Hippocampal formation (tissue), 2 donors: ENCODE measurements at regions not wholly inside any gene's neighbourhood (a gene's known extent, or its start where the extent isn't known, plus 50 kb on each side); places are given as distances from the start of the nearest gene placed in this dataset.
"Not testable (repeated sequence)": the region's sequence is repeated elsewhere in the genome, so short reads cannot be mapped to it uniquely, and the experiment has no call there.

ENCODE experiments used
- DNase-seq, 2 donors: peaks; one replicate each; lab custom pipeline; 2025; lab: John Stamatoyannopoulos, UW

DNA sequence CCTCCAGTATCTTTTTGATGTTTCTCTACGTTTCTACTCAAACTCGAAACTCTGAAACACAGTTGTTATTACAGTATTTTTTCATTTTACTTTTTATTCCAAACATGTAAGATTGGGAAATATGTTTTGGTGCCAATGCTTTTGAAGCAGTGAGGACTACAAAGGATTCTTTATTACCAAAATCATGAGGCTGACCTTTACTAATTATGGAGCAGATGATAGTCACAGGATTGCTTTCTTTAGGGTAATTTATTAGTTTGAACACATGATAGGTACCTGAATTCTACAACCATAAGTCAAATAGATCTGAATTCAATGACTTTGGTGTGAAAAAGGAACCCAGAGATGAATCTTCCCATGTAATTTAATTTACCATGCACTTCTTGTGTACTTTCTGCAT, 2015.1 kb upstream of the C9orf72 start:
- no peak for DNase-seq

DNA sequence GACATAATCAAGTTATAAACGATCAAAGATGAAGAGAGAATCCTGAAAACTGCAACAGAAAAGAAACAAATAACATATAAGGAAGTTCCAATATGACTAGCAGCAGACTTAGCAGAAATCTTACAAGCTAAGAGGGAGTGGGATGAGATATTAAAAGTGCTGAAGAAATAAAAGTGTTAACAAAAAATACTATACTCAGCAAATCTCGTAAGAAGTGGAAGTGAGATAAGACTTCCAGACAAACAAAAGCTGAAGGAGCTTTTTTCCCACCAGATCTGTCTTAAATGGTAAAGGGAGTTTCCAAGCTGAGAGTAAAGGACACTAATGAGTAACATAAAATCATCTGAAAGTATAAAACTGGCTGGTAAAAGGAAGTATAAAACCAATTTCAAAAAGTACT, 2036.0 kb upstream of the C9orf72 start:
- DNase-seq = no peak

DNA sequence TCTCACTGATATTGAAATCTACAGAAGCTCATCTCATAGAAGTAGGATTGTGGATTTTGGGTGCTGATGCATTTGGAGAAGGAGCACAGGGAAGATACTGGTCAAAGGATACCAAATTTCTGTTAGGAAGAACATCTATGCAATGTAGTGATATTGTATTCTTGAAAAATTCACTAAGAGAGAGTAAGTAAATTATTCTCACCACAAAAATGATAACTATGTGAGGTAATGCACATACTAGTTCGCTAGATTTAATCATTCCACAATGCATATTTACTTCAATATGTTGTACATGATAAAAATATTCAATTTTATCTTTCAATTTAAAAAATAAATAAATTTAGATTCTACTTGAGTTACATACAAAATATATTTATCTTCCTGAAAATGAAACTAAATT, 2040.5 kb upstream of the C9orf72 start:
- DNase-seq = no peak

DNA sequence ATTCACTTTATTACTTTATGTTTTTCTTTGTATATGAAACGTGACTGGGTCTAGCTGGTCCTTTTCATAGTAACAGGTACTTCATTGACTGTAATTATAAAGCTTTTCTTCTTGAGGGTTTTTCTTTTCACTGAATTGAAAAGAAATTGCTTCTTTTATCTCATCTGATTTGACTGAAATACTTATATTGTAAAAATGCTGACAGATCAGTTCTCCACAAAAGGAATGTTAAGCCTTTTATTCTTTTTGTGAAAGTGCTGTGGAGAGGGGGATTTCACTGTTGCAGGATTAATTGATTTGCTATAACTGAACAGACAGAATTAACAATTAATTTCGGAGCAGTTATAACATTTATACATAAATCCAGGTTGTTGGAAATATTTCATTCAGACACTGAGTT, 2043.6 kb upstream of the C9orf72 start:
- no peak for DNase-seq

DNA sequence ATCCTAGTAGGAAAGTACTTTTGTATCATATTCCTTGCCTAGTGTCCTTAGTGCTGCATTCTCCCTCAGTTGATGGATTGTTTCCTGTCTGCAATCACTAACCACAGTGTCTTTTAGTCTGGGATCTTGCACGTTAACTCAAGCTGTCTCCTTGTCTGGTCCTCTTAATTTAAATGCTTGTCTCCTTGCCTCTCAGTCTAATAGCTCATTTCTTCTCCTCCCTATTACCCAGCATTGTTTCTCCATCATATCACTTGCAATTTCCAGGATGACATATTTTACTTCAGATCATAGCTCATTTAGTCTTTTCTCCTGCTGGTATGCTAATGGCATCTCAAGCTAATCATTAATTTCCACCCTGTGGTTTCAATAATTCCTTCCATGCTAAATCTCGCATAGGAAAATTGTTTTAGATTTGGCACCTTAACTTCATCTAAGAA, 2052.0 kb upstream of the C9orf72 start:
- no peak for DNase-seq

DNA sequence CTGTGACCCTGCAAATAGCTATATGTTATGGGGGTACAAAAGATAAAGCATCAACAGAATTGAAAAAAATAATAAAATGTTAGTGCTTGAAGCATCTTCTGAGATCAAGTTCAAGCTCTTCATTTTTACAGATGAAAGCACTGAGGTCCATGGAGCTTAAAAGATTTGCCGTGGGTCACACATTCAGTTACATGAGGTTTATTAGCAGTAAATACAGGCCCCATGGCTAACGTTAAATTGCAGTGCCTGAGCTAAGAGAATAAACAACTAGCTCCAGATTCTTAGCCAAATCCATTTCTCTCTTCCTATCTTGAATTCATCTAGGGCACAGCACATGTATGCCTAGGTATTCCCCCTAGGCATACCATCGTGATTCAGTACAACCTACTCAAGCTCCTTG, 2052.7 kb upstream of the C9orf72 start:
- no peak for DNase-seq

DNA sequence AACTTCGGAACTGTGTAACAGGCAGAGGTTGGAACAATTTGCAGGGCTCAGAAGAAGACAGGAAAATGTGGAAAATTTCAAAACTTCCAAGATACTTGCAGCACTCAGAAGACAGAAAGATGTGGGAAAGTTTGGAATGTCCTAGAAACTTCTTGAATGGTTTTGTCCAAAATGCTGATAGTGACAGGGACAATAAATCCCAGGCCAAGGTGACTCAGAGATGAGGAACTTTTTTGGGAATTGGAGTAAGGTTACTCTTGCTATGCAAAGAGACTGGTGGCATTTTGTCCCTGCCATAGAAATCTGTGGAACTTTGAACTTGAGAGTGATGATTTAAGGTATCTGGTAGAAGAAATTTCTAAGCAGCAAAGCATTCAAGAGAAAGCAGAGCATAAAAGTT, 2055.6 kb upstream of the C9orf72 start:
- DNase-seq = not testable (repeated sequence)

DNA sequence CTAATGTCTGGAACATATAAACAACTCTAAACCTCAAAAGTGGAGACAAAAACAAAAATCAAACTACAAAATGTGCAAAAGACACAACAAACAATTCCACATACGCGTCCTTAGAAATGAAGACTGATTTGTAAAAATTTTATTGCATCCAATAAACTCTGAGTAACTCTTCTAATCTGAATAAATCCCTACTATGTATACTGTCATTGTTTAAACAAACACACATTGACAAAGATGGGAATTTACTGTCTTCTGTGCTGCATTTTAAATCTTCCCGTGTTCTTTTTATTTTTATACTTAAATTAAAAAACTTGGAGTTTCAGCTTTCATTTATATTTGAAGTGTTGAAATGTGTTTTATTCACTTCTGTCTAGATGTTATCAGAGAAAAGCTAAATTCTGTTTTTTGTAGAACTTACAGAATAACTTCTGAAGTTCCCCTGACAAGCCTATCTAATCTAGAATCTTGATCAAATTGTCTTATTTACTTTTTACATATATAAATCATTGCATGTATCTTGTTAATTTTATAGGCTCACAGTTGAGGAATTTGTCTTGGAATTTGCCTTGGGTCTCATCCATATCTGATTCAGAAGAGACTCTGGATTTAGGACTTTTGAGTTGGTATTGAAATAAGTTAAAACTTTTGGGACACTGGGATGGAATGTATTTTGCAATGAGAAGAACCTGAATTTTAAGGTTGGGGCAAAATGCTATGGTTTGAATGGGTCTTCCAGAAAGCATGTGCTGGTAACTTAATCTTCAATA, 2064.4 kb upstream of the C9orf72 start:
- DNase-seq = no peak

DNA sequence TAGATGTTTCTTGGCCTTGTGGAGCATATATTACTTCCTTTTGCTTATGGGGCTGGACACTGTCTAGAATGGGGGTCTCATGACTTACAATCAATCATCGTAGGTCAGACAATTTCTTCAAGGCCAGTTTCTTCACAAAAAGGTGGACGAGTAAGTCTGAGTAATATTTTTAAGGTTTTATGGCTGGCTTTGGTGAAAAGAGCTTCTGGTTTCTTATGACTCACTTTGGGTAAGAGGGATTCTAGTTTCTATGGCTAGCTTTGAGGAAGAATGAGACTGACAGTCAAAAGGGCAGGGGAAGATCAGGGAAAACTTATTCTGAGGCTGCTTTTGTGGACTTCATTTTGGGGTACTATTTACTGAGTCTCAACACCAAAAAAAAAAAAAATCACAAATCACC, 2067.2 kb upstream of the C9orf72 start:
- no peak for DNase-seq

DNA sequence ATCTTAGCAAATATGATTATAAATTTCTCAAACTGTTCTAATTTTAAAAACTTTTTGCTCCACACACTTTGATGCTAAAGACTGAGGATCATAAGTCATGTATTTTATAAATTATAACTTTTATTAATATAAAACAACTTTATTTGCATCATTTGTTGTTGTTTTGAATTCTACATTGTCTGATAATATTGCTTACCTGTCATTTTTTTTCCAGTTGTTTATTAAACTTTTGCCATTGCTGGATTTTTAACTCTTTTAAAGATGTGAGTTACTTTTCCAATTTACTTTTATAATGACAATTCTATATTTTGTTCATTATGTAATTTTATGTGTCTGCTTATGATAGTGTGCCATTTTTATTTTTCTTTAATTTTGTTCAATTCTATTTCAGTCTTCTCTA, 2071.2 kb upstream of the C9orf72 start:
- no peak for DNase-seq

DNA sequence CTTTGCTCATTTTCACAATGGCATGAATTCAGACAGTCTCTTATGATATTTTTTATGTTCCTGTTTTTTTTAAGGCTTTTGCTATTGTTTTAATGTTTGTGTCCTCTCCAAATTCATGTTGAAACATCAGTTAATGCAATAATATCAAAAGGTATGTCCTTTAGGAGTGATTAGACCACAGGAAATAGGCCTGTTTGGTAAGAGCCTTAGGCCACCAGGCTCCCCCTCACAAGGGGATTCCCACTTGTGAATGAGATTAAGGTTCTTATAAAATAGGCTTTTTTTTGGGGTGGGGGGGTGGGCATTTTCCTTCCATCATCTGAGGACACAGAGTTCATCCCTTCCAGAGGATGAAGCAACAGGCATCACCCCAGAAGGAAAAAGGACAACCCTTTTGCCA, 2074.2 kb upstream of the C9orf72 start:
- DNase-seq = no peak

DNA sequence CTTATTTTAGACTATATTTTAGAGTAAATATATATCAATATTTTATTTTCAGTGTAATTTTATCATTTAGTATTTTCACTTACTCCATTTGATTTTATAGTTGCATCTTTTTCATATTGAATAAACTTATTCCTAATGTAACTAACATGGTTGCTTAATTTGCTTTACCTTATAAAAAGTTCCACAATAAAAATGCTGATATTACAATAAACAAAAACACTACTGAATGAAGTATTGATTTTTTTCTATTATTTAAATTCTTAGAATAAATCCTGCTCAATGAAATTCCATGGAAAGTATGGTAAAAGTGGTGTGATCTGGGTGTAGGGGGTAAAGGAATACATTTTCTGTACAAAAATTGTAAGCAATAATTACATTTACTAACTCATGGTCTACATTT, 2074.9 kb upstream of the C9orf72 start:
- no peak for DNase-seq

DNA sequence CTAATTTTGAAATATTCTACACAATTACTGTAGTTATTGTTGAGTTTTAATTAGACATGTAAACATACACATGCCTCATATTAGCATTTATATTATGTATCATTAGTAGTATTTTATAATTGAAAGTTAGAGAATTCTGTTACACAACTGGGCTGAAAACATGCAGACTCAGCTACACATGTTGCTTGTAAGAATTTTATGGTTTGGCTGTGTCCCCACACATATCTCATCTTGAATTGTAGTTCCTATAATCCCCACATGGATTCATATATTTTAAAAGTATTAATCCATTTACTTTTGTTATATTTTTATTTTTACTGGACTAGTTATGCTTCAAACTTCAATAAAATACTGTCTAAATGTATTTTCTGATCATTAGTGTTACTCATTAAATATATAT, 2075.3 kb upstream of the C9orf72 start:
- no peak for DNase-seq

DNA sequence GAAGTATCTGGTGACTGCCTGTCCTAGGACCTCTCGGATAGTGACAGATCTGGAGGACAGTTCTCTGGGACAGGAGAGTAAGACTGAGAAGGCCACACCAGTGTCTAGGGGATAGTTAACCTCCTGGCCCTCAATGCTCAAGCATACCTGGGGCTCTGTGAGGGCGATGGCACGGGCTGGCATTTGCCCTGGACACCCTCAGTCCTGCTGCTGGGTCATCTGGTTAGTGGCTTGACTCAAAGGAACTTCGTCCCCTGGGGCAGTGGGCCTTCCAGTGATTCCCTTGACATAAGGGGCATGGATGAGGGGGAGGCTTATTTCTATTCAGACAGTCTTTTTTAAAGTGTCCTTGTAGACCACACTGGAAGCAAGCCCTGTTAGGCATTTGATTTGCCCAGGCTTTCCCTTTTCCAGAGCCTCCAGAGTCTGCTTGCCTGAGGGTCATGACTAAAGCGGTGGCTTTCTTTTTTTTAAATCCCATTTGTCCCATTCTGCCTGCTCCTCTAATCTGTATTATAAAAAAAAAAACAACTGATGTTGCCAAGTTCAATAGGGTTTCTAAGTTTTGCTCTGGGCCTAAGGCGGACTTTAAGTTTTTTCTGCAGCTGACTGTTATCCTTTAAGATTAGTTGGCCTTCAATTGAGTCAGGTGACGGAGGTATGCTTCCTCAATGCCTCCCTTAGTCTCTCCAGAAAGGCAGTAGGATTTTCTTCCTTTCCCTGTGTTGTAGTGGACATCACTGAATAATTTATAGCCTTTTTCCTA, 2083.5 kb upstream of the C9orf72 start:
- DNase-seq = no peak

DNA sequence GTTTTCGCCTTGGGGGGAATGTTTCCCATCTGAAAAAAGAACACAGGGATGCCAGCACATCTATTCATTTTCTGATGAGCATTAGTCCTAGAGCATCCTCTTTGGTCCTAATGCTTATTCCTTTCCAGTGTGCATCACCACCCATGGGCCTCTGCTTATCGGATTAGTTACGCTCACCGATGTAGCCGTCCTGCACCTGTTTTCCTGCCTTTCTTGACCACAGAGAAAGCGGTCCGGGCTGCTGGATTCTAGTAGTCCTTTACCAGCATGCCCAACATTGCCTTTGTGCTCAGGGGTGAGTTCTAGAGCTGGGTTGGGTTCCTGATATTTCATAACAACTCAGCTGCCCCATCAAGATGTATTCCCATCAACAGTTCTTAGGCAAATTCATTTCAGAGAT, 2084.5 kb upstream of the C9orf72 start:
- no peak for DNase-seq

DNA sequence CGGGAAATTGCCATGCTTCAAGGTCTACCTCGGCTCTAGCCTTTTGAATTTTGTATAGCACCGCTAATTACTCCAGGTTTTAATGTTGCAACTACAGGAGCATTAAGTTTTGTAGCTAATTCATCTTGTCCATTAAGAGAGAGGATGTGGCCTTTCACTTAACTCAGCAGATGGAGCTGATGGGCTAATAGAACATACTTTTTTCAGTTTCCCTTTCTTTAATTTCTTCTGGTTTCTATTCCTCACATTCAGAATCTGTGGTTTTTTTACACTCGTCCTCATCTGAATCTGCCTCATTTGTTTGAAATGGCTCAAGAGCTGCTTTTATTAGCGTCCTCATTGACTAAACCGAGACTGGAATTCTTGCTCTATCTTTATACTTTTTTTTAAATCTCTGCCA, 2085.7 kb upstream of the C9orf72 start:
- DNase-seq = no peak

DNA sequence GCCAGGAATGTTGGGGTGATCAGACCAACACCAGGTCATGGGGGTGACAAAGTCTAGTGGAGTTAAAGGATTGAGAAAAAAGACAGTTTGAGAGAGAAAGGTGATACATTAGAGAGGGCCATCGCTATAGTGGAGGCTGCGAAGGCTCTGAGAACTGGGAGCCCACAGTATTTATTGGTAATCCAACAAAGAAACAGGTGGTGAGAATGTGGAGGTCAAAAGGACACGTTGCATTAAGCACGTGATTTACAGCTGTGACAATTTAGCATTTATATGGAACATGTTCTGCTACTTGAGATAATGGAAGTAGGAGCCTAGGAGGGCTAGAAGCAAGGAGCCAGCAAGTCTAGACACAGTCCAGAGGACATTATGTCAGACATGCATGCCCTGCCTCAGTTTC, 2086.5 kb upstream of the C9orf72 start:
- DNase-seq = no peak

DNA sequence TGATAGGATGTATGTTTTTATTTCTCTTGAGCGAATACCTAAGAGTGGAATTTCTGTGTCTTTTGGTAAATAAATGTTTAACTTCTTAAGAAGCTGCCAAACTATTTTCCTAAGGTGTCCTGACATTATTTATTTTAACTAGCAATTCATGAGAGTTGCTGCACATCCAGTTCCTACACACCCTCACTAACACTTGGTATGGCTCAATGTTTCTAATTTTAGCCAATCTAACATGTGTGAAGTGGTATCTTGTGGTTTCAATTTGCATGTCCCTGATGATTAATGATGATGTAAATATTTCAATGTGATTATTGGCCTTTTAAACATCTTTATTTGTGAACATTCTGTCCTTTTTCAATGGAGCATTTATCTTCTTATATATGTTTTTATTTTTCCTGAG, 2095.5 kb upstream of the C9orf72 start:
- DNase-seq = no peak

DNA sequence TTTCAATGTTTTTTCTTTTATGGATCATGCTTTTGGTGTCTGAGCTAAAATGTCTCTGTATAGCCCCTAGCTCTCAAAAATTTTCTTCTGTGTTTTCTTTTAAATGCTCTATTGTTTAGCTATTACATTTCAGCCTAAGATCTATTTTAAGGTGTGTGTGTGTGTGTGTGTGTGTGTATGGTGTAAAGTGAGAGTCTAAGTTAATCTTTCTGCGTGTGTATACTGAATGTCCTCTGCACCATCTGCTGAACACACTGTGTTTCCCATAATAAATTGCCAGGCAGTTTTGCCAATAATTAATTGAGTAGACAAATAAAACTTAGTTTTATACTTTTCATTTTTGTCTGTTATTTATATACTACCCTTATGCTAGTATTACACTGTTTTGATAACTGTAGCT, 2096.3 kb upstream of the C9orf72 start:
- DNase-seq = no peak

DNA sequence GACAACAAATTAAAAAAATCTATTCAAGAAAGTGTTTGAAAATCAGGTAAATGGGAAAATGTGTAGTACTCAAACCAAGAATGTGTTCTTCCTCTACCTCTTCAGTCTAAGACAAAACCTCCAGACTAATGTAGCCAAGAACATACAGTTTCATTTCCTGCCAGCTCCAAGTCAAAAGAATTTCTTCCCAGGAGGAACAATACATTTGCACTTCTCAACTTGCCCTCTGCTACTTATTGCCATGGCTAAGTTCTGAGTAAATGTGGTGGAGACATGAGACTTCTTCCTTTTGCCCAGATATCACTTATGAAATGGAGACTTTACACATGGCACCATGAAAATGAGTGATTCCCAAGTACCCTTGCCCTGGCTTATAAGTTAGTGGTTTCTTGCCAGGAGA, 2112.2 kb upstream of the C9orf72 start:
- DNase-seq = no peak

DNA sequence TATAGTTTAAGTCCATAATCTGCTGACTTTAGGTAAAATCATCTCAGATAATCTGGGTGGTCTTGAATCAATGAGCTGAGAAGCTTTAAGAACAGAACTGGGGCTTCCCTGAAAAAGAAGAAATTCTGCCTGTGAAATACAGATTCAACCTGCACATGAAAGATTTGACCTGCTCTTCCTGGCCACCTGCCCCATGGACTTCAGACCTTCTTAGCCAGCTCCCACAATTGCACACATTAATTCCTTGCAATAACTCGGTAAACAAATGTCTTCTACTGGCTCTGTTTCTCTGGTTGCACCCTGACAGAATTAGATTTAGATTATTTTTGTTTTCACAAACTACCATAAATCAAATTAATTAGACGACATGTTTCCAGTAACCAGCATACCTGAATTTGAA, 2117.9 kb upstream of the C9orf72 start:
- DNase-seq = no peak

DNA sequence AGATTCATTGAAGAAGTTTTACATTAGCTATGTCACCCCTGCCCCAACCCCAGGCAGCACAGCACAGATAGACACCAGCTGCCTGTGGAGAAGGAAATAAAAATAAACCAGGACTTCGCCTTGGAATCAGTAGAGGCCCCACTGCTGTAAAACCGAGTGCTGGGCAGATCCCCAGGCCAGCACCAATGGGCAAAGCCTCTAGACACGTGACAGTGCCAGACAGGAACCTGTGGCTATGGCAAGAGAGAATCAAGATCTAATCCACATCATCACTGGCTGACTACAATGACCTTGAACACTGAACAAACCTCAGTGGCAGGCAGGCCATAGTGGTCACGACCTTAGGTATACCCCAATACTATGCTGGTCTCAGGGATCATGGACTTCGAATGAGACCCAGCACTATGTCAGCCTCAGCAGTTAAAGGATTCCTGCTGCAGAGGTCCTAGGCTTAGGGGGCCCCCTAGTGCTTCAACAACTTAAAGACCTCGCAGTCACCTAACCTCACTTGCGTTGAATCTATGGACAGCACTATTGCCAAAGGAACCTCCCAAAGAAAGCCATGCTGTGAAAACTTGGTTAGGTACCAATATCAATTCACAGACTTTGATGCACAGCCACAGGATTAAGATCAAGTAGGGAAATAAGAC, 2118.6 kb upstream of the C9orf72 start:
- no peak for DNase-seq

DNA sequence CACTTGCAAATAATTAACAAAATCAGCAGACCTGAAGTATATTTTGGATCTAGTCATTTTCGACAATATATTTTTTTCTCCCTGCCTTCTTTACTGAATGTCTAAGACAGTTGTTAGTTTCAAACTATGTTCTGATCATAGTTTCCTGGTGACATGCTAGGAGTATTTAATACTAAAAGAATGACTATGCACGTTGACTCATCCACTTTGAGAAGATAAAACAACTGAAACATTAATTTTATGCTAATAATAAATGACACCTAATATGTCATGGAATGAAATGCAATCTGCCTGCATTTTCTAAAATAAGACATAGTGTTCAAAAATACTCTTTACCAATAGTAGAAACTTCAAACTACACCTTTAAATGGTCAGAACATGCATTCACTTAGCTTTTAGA, 2123.7 kb upstream of the C9orf72 start:
- DNase-seq = no peak
